ENCODE measurements at regions not wholly inside any gene's neighbourhood (a gene's known extent, or its start where the extent isn't known, plus 50 kb on each side); places are given as distances from the start of the nearest gene placed in this dataset.

- no peak for DNase-seq
Observed at GRCh38 chr3:117266806-117267205, 557.2 kb downstream of the TUSC7 start.

- no peak for DNase-seq
Observed at GRCh38 chr3:117268318-117268717, 558.7 kb downstream of the TUSC7 start.

- no peak for DNase-seq
Observed at GRCh38 chr3:117272274-117272673, 562.7 kb downstream of the TUSC7 start.

GRCh38 chr3:117272876-117273523 lies 563.4 kb downstream of the TUSC7 start:
- no peak for DNase-seq

- no peak for DNase-seq
Observed at GRCh38 chr3:117277816-117278215, 568.2 kb downstream of the TUSC7 start.

GRCh38 chr3:117278424-117279190 lies 569.0 kb downstream of the TUSC7 start:
- no peak for DNase-seq

GRCh38 chr3:117281371-117281770 lies 571.8 kb downstream of the TUSC7 start:
- DNase-seq: no peak

GRCh38 chr3:117282566-117282965 lies 573.0 kb downstream of the TUSC7 start:
- DNase-seq: no peak

GRCh38 chr3:117285737-117286136 lies 576.2 kb downstream of the TUSC7 start:
- no peak for DNase-seq

GRCh38 chr3:117286488-117286887 lies 576.9 kb downstream of the TUSC7 start:
- DNase-seq: no peak

- DNase-seq: no peak
Observed at GRCh38 chr3:117287602-117288001, 578.0 kb downstream of the TUSC7 start.

GRCh38 chr3:117291476-117291875 lies 581.9 kb downstream of the TUSC7 start:
- no peak for DNase-seq

- no peak for DNase-seq
Observed at GRCh38 chr3:117297065-117297464, 587.5 kb downstream of the TUSC7 start.

- no peak for DNase-seq
Observed at GRCh38 chr3:117297541-117297940, 588.0 kb downstream of the TUSC7 start.

GRCh38 chr3:117298273-117298672 lies 588.7 kb downstream of the TUSC7 start:
- DNase-seq: no peak

- DNase-seq: no peak
Observed at GRCh38 chr3:117302428-117302827, 592.8 kb downstream of the TUSC7 start.

GRCh38 chr3:117303443-117303842 lies 593.9 kb downstream of the TUSC7 start:
- DNase-seq: no peak

- no peak for DNase-seq
Observed at GRCh38 chr3:117304681-117305080, 595.1 kb downstream of the TUSC7 start.

- no peak for DNase-seq
Observed at GRCh38 chr3:117305681-117306080, 596.1 kb downstream of the TUSC7 start.

GRCh38 chr3:117306299-117306698 lies 596.7 kb downstream of the TUSC7 start:
- no peak for DNase-seq

- no peak for DNase-seq
Observed at GRCh38 chr3:117308353-117308752, 598.8 kb downstream of the TUSC7 start.

GRCh38 chr3:117308756-117309155 lies 599.2 kb downstream of the TUSC7 start:
- DNase-seq: no peak

GRCh38 chr3:117310536-117310935 lies 601.0 kb downstream of the TUSC7 start:
- DNase-seq: no peak

- DNase-seq: no peak
Observed at GRCh38 chr3:117314441-117315150, 605.0 kb downstream of the TUSC7 start.

All from NCI-H1436 treated with DMSO at 0.1 percent for 48 hours (cell line).